Smooth muscle cell (in vitro differentiated cells): ENCODE measurements at regions not wholly inside any gene's neighbourhood (a gene's known extent, or its start where the extent isn't known, plus 50 kb on each side); places are given as distances from the start of the nearest gene placed in this dataset.
A peak's percentile ranks its signal among the peaks of the same experiment; 100 is the strongest.

Experiments
- DNase-seq: peaks from one replicate; lab custom pipeline; 2025; ENCODE audit not compliant: unreplicated experiment; lab: John Stamatoyannopoulos, UW
- H2AFZ ChIP-seq: fragments of 200-600 bp; sonication (generic); 2 replicates; pipeline ENCODE4 v1.6.0; 2016; ENCODE audit warnings: antibody characterized with exemption, low read depth, mild to moderate bottlenecking
- H3F3A ChIP-seq: fragments of 200-600 bp; sonication (generic); 2 replicates; pipeline ENCODE4 v1.6.0; 2017; ENCODE audit warnings: antibody characterized with exemption, low read depth
- H3K27ac ChIP-seq: fragments of 200-600 bp; sonication (generic); 2 replicates; pipeline ENCODE4 v1.5.1; 2016; ENCODE audit warnings: low read depth, mild to moderate bottlenecking
- H3K27me3 ChIP-seq: fragments of 200-600 bp; sonication (generic); 2 replicates; pipeline ENCODE4 v1.6.1; 2016; ENCODE audit warnings: low read depth, mild to moderate bottlenecking
- H3K36me3 ChIP-seq: fragments of 200-600 bp; sonication (generic); 2 replicates; pipeline ENCODE4 v1.5.1; 2016; ENCODE audit warnings: low read depth
- H3K4me1 ChIP-seq: fragments of 200-600 bp; sonication (generic); 2 replicates; pipeline ENCODE4 v1.5.1; 2016; ENCODE audit warnings: low read depth
- H3K4me2 ChIP-seq: fragments of 200-600 bp; sonication (generic); 2 replicates; pipeline ENCODE4 v1.6.0; 2016; ENCODE audit warnings: mild to moderate bottlenecking
- H3K4me3 ChIP-seq: fragments of 200-600 bp; sonication (generic); 2 replicates; pipeline ENCODE4 v1.5.1; 2016; ENCODE audit warnings: mild to moderate bottlenecking
- H3K79me2 ChIP-seq: fragments of 200-600 bp; sonication (generic); 2 replicates; pipeline ENCODE4 v1.6.0; 2016; ENCODE audit warnings: low read depth, mild to moderate bottlenecking
- H3K9ac ChIP-seq: fragments of 200-600 bp; sonication (generic); 2 replicates; pipeline ENCODE4 v1.6.0; 2016; ENCODE audit warnings: low read depth
- H3K9me3 ChIP-seq: fragments of 200-600 bp; sonication (generic); replicated peaks from 2 replicates; pipeline ENCODE4 v1.5.1; 2016; ENCODE audit warnings: low read depth
- H4K20me1 ChIP-seq: fragments of 200-600 bp; sonication (generic); 2 replicates; pipeline ENCODE4 v1.6.0; 2016; ENCODE audit warnings: low read depth
- WGBS: methylation state at CpG from one replicate; pipeline ENCODE4 v1.1.7; 2016; ENCODE audit warnings: low lambda C conversion rate; 5-methylcytosine and 5-hydroxymethylcytosine counted together
- TF ChIP-seq, protein P1 (sequence below): fragments of 200-600 bp; sonication (generic); IDR thresholded peaks from 2 replicates; pipeline ENCODE4 v1.5.1; 2017; ENCODE audit warnings: borderline replicate concordance, mild to moderate bottlenecking, antibody characterized with exemption; ENCODE audit not compliant: insufficient read depth, poor library complexity, severe bottlenecking

DNA sequence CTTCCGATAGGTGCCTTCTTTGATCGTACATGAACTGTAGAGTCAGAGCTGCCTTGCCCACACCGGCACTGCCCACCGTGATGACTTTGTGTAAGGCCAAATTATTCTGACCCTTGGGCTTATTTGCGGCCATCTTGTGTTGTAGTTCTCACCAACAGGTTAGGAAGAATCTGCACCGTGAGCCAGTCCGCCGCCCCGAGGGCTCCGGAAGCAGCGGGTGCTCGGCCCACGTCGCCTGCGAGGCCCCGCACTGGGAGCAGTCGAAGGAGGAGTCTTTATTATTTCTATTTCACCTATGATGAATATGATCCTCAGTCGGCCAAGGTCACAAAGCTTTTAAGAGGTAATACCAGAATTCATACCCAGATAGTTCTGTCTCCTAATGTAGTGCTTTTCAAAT lies 70.6 kb upstream of the SYT1 start:
- WGBS = 99% methylated on average over 18 of the region's 18 CpGs
- H3K4me1 ChIP-seq = no peaks in the 10 kb centered on the region
- no peak overlapping the region for H3K27ac ChIP-seq
- no peaks in the 10 kb centered on the region for H3F3A ChIP-seq
- H3K27me3 ChIP-seq = no peaks in the 10 kb centered on the region
- no peak overlapping the region for H2AFZ ChIP-seq
- H3K79me2 ChIP-seq = no peaks in the 10 kb centered on the region
- no peaks in the 10 kb centered on the region for H3K36me3 ChIP-seq
- TF ChIP-seq, protein P1, sequence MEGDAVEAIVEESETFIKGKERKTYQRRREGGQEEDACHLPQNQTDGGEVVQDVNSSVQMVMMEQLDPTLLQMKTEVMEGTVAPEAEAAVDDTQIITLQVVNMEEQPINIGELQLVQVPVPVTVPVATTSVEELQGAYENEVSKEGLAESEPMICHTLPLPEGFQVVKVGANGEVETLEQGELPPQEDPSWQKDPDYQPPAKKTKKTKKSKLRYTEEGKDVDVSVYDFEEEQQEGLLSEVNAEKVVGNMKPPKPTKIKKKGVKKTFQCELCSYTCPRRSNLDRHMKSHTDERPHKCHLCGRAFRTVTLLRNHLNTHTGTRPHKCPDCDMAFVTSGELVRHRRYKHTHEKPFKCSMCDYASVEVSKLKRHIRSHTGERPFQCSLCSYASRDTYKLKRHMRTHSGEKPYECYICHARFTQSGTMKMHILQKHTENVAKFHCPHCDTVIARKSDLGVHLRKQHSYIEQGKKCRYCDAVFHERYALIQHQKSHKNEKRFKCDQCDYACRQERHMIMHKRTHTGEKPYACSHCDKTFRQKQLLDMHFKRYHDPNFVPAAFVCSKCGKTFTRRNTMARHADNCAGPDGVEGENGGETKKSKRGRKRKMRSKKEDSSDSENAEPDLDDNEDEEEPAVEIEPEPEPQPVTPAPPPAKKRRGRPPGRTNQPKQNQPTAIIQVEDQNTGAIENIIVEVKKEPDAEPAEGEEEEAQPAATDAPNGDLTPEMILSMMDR = no peak
- H3K9me3 ChIP-seq = no peaks in the 10 kb centered on the region
- H4K20me1 ChIP-seq = no peaks in the 10 kb centered on the region
- H3K9ac ChIP-seq = no peak overlapping the region
- H3K4me3 ChIP-seq = no peak overlapping the region
- no peak for DNase-seq
- H3K4me2 ChIP-seq = no peak overlapping the region

DNA sequence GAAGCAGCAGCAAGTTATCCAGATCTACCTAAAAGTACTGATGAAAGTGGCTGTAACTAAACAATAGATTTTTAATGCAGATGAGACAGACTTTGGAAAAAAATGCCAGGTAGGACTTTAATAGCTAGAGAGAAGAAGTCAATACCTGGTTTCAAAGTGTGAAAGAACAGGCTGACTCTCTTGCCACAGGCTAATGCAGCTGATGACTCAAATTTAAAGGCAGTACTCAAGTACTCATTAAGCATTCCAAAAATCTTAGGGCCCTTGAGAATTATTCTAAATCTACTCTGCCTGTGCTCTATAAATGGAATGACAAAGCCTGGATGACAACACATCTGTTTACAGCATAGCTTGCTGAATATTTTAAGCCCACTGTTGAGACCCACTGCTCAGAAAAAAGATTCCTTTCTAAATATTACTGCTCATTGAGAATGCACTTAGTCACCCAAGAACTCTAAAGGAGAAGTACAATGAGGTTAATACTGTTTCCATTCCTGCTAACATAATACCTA lies 68.6 kb upstream of the SYT1 start:
- H3K9me3 ChIP-seq = no peaks in the 10 kb centered on the region
- no peaks in the 10 kb centered on the region for H3K36me3 ChIP-seq
- no peak overlapping the region for H3K4me2 ChIP-seq
- peaks cover 9% of the 10 kb centered on the region for H3K4me1 ChIP-seq
- peak overlapping the region; percentile 64 for H3K27ac ChIP-seq
- no peaks in the 10 kb centered on the region for H4K20me1 ChIP-seq
- no peaks in the 10 kb centered on the region for H3F3A ChIP-seq
- no peak overlapping the region for H3K4me3 ChIP-seq
- no peak overlapping the region for H3K9ac ChIP-seq
- H3K79me2 ChIP-seq = no peaks in the 10 kb centered on the region
- TF ChIP-seq, protein P1 = no peak
- H3K27me3 ChIP-seq = no peaks in the 10 kb centered on the region
- no peak for DNase-seq
- H2AFZ ChIP-seq = no peak overlapping the region

DNA sequence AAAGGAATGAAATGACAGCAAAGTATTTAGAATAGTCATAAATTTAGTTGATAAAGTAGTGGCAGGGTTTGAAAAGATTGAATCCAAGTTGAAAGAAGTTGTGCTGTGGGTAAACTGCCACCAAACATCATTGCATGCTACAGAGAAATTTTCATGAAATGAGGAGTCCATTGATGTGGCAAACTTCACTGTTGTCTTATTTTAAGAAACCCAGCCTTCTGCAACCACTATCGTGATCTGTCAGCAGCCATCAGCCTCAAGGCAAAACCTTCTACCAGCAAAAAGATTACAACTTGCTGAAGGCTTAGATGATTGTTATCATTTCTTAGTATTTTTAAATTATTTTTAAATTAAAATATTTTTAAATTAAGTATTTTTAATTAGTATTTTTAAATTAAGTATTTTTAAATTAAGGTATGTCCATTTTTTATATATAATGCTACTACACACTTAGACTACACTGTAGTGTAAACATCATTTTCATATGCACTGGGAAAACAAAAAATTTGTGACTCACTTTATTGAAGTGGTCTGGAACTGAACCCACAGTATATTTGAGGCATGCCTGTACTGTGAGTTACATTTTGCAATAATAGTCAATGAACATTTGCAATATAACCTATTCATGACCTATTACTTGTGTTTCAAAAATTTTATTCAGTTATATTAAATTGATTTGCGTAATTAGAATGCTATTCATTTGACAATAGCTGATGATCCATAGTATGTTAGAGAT lies 67.2 kb upstream of the SYT1 start:
- TF ChIP-seq, protein P1 = no peak
- no peaks in the 10 kb centered on the region for H3K36me3 ChIP-seq
- H3K9me3 ChIP-seq = no peaks in the 10 kb centered on the region
- WGBS = 55% methylated on average over 2 of the region's 2 CpGs
- H3K4me3 ChIP-seq = no peak overlapping the region
- peak overlapping the region; percentile 64 for H3K27ac ChIP-seq
- H3F3A ChIP-seq = no peaks in the 10 kb centered on the region
- DNase-seq = no peak
- H3K9ac ChIP-seq = no peak overlapping the region
- H3K4me1 ChIP-seq = peaks cover 9% of the 10 kb centered on the region
- no peaks in the 10 kb centered on the region for H3K79me2 ChIP-seq
- H3K4me2 ChIP-seq = peak overlapping the region; percentile 17
- H4K20me1 ChIP-seq = no peaks in the 10 kb centered on the region
- H3K27me3 ChIP-seq = no peaks in the 10 kb centered on the region
- no peak overlapping the region for H2AFZ ChIP-seq

DNA sequence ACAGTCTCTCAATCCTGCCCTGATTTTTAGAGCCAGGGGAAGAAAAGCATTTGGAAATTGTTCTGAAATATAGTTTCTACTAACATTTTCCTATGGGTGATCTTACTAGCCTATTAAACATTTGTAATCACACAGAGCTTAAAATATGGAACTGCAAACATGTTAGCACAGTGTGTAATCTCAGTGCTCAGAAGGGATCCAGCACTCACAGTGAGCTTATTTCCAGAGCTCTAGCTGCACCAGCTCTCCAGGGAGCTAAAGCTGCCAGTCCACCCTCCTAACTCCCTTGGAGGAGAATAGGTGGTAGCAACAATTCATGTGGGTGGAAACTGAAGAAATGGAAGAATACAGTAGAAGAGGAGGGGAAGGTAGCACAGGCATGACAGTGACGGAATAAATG lies 64.9 kb upstream of the SYT1 start:
- Histone ChIP-seq H3K79me2 (no peaks in the 10 kb centered on the region), H3K27ac (peak overlapping the region; percentile 1), H3K36me3 (no peaks in the 10 kb centered on the region), H3K9me3 (no peaks in the 10 kb centered on the region), H3K4me2 (no peak overlapping the region), H3K4me3 (no peak overlapping the region), H3K9ac (no peak overlapping the region), H2AFZ (peak overlapping the region; percentile 29), H3K4me1 (peaks cover 13% of the 10 kb centered on the region), H3F3A (no peaks in the 10 kb centered on the region), H4K20me1 (no peaks in the 10 kb centered on the region), H3K27me3 (no peaks in the 10 kb centered on the region)
- WGBS = 81% methylated on average over 1 of the region's 1 CpG
- TF ChIP-seq, protein P1 = no peak
- no peak for DNase-seq
